ENCODE measurements at regions not wholly inside any gene's neighbourhood (a gene's known extent, or its start where the extent isn't known, plus 50 kb on each side); places are given as distances from the start of the nearest gene placed in this dataset.

- DNase-seq, result no peak
These were observed 1644.0 kb downstream of the MAT2B start for GRCh38 chr5:165149431-165149830.

DNA sequence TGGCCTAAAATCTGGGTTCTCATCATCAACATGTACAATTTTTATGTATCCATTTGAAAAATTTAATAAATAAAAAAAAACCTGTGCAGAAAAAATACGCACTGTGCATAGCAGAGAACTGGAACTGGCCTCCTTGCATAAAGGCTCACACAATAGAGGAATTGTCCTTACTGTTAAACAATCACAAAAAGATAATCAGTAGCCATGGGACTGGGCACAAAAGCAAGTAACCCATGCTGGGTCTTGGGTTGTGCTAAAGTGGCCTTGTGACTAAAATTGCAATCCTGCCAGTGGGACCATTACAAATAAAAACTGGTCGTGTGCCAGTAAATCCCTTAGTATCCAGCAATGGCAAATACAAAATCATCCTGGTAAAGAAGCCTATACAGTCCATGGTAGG is 1646.6 kb downstream of the MAT2B start:
- DNase-seq, result no peak

- DNase-seq, result no peak
These were observed 1651.8 kb downstream of the MAT2B start for GRCh38 chr5:165157219-165157618.

GRCh38 chr5:165161204-165161603 is 1655.8 kb downstream of the MAT2B start:
- DNase-seq, result no peak

GRCh38 chr5:165163861-165164260 is 1658.4 kb downstream of the MAT2B start:
- DNase-seq, result no peak

GRCh38 chr5:165173651-165174050 is 1668.2 kb downstream of the MAT2B start:
- DNase-seq, result no peak

- no peak for DNase-seq
These were observed 1669.6 kb downstream of the MAT2B start for GRCh38 chr5:165175041-165175440.

- no peak for DNase-seq
These were observed 1678.8 kb downstream of the MAT2B start for GRCh38 chr5:165184183-165184582.

GRCh38 chr5:165185716-165186115 is 1680.3 kb downstream of the MAT2B start:
- no peak for DNase-seq

DNA sequence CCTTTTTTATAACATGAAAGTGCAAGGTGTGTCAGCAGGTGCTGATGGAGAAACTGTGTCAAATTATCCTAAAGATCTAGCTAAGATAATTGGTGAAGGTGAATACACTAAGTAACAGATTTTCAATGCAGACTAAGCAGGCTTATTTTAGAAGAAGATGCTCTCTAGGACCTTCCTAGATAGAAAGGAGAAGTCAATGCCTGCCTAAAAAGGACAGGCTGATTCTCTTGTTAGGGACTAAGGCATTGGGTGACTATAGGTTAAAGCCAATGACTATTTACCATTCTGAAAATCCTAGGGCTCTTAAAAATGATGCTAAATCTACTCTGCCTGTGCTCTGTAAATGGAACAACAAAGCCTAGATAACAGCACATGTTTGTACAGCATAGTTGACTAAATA is 1682.4 kb downstream of the MAT2B start:
- no peak for DNase-seq

GRCh38 chr5:165188556-165189175 is 1683.2 kb downstream of the MAT2B start:
- no peak for DNase-seq

DNA sequence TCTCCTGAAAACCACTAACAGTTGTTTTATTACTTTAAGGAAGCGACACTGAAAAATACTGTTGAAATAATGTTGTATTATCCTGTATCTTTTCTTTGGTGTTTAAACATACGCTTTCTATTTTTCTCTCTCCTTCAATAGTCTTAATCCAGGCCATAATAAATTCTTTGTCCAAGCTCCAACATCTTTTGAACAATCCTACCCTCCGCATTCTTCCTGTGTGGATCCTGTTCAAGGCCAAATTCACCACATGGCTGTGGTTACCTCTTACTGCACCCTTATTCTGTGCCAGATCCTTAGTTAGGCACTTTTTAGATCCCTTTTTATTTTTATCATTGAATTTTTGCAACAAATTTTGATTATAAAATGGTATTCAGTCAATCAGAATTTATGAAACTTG is 1691.5 kb downstream of the MAT2B start:
- no peak for DNase-seq

DNA sequence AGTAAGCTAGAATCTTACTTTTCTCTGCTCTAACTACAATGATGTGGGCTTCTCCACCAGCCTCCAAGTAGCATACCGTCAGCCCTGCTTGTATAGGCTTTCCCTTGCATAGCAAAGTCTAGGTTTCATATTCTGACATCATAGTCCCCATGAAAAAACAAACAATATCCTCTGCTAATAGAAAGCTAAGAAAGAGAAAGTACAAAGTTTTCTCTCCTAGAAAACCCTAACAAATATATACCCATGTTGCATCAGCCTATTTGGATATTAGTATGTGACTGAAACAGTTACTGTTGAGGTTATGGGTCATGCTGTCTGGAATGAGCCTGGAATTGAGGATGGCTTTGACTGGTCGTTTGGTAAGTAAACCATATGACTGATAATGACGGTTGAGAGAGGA is 1696.0 kb downstream of the MAT2B start:
- DNase-seq, result no peak

- no peak for DNase-seq
These were observed 1696.5 kb downstream of the MAT2B start for GRCh38 chr5:165201771-165202518.

DNA sequence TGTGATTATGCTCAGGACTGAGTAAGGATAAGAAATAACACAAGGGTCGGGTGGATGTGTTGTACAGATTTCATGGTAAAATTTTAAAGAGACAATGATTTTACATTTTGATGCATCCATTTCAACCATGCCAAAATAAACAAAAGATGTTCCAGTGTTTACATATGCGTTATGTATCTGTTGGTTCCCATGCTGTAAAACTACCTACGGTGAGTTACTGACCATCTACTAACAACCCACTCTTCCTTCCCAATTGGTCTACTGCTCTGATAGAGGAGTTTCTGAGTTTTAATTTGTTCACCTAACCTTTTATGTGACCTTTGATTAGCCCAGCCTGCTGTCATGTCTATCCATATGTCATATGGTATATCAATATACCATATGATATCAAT is 1697.1 kb downstream of the MAT2B start:
- DNase-seq, result no peak

- no peak for DNase-seq
These were observed 1703.8 kb downstream of the MAT2B start for GRCh38 chr5:165209101-165209727.

DNA sequence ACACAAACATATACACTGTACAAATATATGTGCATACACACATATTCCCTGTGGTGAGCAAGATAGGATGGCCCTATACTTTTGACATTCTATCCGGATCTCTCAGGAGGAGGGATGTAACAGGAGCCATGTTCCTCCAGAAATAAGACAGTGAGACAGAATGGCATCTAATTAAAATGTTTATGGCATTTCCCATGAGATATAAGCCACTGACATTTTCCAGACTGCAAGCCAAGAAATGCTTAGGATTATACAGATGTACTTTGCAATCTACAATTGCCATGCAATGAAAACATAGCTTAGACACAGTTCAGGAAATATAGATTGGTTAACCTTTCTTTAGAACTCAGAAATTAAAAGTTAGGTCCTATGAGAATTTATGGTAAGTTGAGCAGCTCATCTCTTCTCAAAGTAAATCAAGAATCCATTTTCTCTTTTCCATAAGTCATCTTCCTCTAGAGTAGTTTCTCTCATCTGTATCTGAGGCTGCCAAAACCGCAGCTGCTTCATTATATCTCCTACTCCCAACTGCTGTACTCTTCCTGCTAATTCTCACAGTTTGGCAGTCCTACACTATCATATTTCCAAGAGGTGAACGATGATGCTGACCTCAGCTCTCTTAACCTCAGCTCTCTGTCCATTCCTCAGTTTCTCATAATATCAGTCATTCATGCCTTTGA is 1719.1 kb downstream of the MAT2B start:
- no peak for DNase-seq

GRCh38 chr5:165227515-165227914 is 1722.1 kb downstream of the MAT2B start:
- no peak for DNase-seq

DNA sequence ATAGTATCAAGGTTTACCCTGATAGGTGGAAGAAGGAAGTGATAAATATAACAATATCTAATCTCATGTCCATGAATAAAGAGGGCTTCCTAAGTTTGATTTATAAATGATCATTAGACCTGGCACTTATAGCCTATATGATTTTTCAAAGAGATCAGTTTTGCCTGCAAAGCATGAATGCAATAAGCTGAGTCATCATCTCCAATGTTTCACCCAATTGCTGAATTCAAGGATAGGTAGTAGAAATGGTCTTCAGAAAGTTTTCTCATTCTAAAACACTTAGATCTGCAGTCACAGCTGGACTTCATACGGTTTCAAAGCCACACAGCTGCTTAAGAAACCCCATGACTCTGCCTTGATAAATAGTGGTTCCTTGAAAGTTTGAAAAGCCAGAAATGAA is 1722.8 kb downstream of the MAT2B start:
- DNase-seq, result no peak

- DNase-seq, result no peak
These were observed 1726.5 kb downstream of the MAT2B start for GRCh38 chr5:165231821-165232508.

- no peak for DNase-seq
These were observed 1727.2 kb downstream of the MAT2B start for GRCh38 chr5:165232509-165233028.

DNA sequence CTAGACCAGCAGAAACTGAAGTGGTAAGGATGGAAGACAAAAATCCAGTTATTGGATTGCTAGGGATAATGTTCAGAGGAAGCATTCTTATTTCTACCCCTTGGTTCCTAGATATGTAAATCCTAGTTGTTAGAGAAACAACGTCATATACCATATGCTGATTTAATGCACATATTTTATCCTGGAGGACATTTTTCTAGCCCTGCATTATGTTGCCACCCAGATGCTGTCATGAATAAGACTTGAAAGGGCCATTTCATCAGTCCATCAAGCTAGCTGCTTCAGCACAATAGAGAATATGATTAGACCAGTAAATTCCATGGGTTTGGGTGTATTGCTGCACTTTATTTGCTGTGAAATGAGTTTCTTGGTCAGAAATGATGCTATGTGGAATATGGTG is 1736.4 kb downstream of the MAT2B start:
- no peak for DNase-seq

DNA sequence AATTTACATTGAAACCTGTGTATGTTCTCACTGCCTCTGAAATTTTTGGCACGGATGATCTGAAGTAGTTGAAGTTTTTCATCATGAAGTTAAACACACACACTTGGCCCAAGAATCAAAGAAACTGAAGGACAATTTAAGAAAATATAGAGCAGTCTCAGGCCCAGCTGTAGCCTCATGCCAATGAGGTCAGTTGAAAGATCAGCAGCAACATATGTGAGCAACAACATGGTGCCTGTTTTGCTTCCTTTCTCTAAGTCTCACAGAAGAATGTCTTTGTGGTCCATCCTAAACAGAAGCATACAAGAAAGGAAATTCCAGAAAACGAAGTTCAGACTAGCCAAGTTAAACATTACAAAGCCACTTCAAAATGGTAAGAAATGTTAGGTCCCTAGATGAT is 1737.2 kb downstream of the MAT2B start:
- no peak for DNase-seq
